Gastroesophageal sphincter (tissue), 4 donors: ENCODE measurements at regions not wholly inside any gene's neighbourhood (a gene's known extent, or its start where the extent isn't known, plus 50 kb on each side); places are given as distances from the start of the nearest gene placed in this dataset.

ENCODE experiments used
- ATAC-seq: fragments of 150-250 bp; one replicate; pipeline ENCODE4 v1.9.1; 2016; ENCODE audit warnings: mild to moderate bottlenecking, moderate library complexity
- H3K27ac ChIP-seq, 4 donors: fragments of 200-600 bp; sonication (generic) in 3 of 4; 1 replicate in 3 of 4; 2 replicates in 1 of 4; pipeline ENCODE4 v1.5.1; 2016 to 2019
- H3K27me3 ChIP-seq: fragments of 200-600 bp; sonication (generic); one replicate; pipeline ENCODE4 v1.5.1; 2019
- H3K36me3 ChIP-seq, 2 donors: fragments of 200-600 bp; sonication (generic); one replicate each; pipeline ENCODE4 v1.5.1; 2019; ENCODE audit warnings: control low read depth in 1 of 2
- H3K4me1 ChIP-seq, 3 donors: fragments of 200-600 bp; sonication (generic); 1 replicate in 2 of 3; 2 replicates in 1 of 3; pipeline ENCODE4 v1.5.1; 2016 to 2019; ENCODE audit warnings: control low read depth in 2 of 3
- H3K4me3 ChIP-seq, 2 donors: fragments of 200-600 bp; sonication (generic); one replicate each; pipeline ENCODE4 v1.5.1; 2019; ENCODE audit warnings: mild to moderate bottlenecking in 1 of 2, moderate library complexity in 1 of 2
- H3K9me3 ChIP-seq, 3 donors: fragments of 200-600 bp; sonication (generic); one replicate each; pipeline ENCODE4 v1.5.1; 2017 to 2019; ENCODE audit warnings: control low read depth in 2 of 3
- EP300 ChIP-seq: sonication (generic); formaldehyde crosslinking; IDR thresholded peaks from one replicate; pipeline ENCODE4 v1.6.1; 2017; ENCODE audit warnings: antibody characterized with exemption, mild to moderate bottlenecking
- POLR2A ChIP-seq, 2 donors: fragments of 450-650 bp; IDR thresholded peaks; one replicate each; pipeline ENCODE4 v1.6.1; 2017; ENCODE audit warnings: antibody characterized with exemption in 2 of 2, mild to moderate bottlenecking in 2 of 2, moderate library complexity in 1 of 2
- POLR2AphosphoS5 ChIP-seq: sonication (generic); formaldehyde crosslinking; IDR thresholded peaks from one replicate; pipeline ENCODE4 v1.6.1; 2017; ENCODE audit warnings: antibody characterized with exemption
- WGBS, 2 donors: methylation state at CpG; one replicate each; pipeline ENCODE4 v1.1.5; 2018; ENCODE audit warnings: low coverage in 1 of 2; 5-methylcytosine and 5-hydroxymethylcytosine counted together
- TF ChIP-seq, protein P1 (sequence below), 4 experiments: fragments of 200-600 bp in 2 of 4; fragments of 450-650 bp in 2 of 4; sonication (generic) in 1 of 4; IDR thresholded peaks; one replicate each; pipeline ENCODE4 v1.5.1; 2017 to 2019; ENCODE audit warnings: antibody characterized with exemption in 4 of 4, mild to moderate bottlenecking in 2 of 4, moderate library complexity in 2 of 4

DNA sequence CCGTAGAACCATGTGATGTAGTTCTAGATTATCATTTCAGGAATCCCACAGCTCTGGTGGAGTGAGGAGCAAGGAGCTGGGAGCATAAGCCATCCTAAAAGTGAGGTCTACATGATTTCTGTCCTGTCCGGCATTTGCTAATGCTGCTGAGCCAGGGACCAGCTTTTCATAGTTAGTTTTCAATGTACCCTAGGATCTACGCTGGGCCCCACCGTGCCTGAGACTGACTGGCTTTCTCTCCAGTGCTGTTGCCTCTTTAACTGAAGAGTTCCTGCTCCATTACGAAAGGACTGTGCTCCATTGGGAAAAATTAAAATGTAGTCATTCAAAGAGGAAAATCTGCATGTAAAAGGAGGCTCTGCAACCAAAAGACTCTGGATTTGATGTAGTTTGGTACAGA, 634.8 kb downstream of the DMRTA1 start:
- Histone ChIP-seq H3K4me3 (no peak overlapping the region), H3K27me3 (no peaks in the 10 kb centered on the region), H3K36me3 (no peaks in the 10 kb centered on the region), H3K4me1 (no peaks in the 10 kb centered on the region), H3K27ac (no peak overlapping the region), H3K9me3 (peaks cover 0 to 5% (median 0%) of the 10 kb centered on the region in 3 donors)
- ATAC-seq = no peak
- TF ChIP-seq POLR2AphosphoS5 (no peak), EP300 (no peak), POLR2A (IDR thresholded peaks at IDR 0.05) (no peak)
- TF ChIP-seq, protein P1, sequence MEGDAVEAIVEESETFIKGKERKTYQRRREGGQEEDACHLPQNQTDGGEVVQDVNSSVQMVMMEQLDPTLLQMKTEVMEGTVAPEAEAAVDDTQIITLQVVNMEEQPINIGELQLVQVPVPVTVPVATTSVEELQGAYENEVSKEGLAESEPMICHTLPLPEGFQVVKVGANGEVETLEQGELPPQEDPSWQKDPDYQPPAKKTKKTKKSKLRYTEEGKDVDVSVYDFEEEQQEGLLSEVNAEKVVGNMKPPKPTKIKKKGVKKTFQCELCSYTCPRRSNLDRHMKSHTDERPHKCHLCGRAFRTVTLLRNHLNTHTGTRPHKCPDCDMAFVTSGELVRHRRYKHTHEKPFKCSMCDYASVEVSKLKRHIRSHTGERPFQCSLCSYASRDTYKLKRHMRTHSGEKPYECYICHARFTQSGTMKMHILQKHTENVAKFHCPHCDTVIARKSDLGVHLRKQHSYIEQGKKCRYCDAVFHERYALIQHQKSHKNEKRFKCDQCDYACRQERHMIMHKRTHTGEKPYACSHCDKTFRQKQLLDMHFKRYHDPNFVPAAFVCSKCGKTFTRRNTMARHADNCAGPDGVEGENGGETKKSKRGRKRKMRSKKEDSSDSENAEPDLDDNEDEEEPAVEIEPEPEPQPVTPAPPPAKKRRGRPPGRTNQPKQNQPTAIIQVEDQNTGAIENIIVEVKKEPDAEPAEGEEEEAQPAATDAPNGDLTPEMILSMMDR (IDR thresholded peaks at IDR 0.05) = no peak
- 83 to 87% methylated on average over 2 to 5 of the region's 5 CpGs for WGBS, 2 donors

GRCh38 chr9:23088932-23089364, 642.3 kb downstream of the DMRTA1 start:
- no peak overlapping the region for H3K27ac ChIP-seq

GRCh38 chr9:23117616-23118015, 671.0 kb downstream of the DMRTA1 start:
- TF ChIP-seq, protein P1 (IDR thresholded peaks at IDR 0.05) = no peak
- H3K27ac ChIP-seq = no peak overlapping the region
- H3K36me3 ChIP-seq = no peaks in the 10 kb centered on the region
- H3K27me3 ChIP-seq = no peaks in the 10 kb centered on the region
- WGBS, 2 donors = 64 to 80% methylated on average over 2 of the region's 2 CpGs
- ATAC-seq = no peak
- H3K4me3 ChIP-seq = no peak overlapping the region
- H3K4me1 ChIP-seq = no peaks in the 10 kb centered on the region
- no peaks in the 10 kb centered on the region for H3K9me3 ChIP-seq

More at GRCh38 chr9:23088932-23089364, 642.3 kb downstream of the DMRTA1 start:
- no peaks in the 10 kb centered on the region for H3K4me1 ChIP-seq
- H3K9me3 ChIP-seq = peaks cover 0 to 5% (median 0%) of the 10 kb centered on the region in 3 donors
- no peak for ATAC-seq
- no peak for TF ChIP-seq EP300
- TF ChIP-seq, protein P1 (IDR thresholded peaks at IDR 0.05) = no peak
- TF ChIP-seq POLR2AphosphoS5 = no peak
- TF ChIP-seq POLR2A (IDR thresholded peaks at IDR 0.05) = no peak
- no peaks in the 10 kb centered on the region for H3K27me3 ChIP-seq
- no peaks in the 10 kb centered on the region for H3K36me3 ChIP-seq
- no peak overlapping the region for H3K4me3 ChIP-seq
- 69% methylated on average over 2 of the region's 5 CpGs; no CpG with 5 or more reads in 1 of the 2 donors for WGBS, 2 donors

- no peaks in the 10 kb centered on the region for H3K36me3 ChIP-seq
- H3K27me3 ChIP-seq = no peaks in the 10 kb centered on the region
- no peaks in the 10 kb centered on the region for H3K4me1 ChIP-seq
- no peak overlapping the region for H3K4me3 ChIP-seq
- TF ChIP-seq POLR2A (IDR thresholded peaks at IDR 0.05) = no peak
- TF ChIP-seq, protein P1 (IDR thresholded peaks at IDR 0.05) = no peak
- no peak for TF ChIP-seq EP300
- no peak for TF ChIP-seq POLR2AphosphoS5
- H3K9me3 ChIP-seq = no peaks in the 10 kb centered on the region
- ATAC-seq = no peak
- H3K27ac ChIP-seq = no peak overlapping the region
- WGBS, 2 donors = 62 to 70% methylated on average over 3 of the region's 3 CpGs
These were observed 674.0 kb downstream of the DMRTA1 start for GRCh38 chr9:23120630-23121029.

DNA sequence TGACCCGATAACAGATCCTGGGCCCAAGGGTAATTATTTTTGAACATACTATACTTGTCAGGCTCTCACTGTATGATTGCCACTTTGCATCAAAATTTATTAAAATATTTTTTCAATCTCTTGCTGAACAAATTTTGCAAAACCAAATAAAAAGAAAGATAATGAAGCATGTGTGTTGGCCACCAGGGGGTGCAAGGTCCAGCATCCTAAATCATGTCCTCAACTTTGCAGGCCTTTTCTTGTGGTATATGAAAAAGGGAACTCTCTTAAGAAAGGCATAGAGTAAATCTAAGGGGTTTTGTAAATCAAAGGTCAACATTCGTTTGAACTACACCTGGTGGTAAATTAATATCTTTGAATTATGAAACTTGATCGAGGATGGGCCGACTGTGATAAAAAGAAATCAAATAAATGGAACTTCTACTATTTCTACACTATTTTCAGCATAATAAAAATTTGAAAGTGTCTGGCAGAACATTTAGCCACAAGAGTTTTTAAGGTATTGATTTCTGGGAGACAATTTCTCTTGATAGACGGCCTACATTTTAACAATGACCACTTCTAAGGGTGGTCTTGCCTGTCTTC, 676.5 kb downstream of the DMRTA1 start:
- ATAC-seq = no peak
- H3K27me3 ChIP-seq = no peaks in the 10 kb centered on the region
- no peaks in the 10 kb centered on the region for H3K36me3 ChIP-seq
- H3K4me1 ChIP-seq = no peaks in the 10 kb centered on the region
- TF ChIP-seq POLR2AphosphoS5 = no peak
- TF ChIP-seq, protein P1 (IDR thresholded peaks at IDR 0.05) = peak; percentile 17 to 53 (median 38)
- H3K9me3 ChIP-seq = no peaks in the 10 kb centered on the region
- WGBS, 2 donors = 68 to 87% methylated on average over 5 of the region's 5 CpGs
- H3K27ac ChIP-seq = no peak overlapping the region
- H3K4me3 ChIP-seq = no peak overlapping the region
